GM12874 (cell line): ENCODE measurements at regions not wholly inside any gene's neighbourhood (a gene's known extent, or its start where the extent isn't known, plus 50 kb on each side); places are given as distances from the start of the nearest gene placed in this dataset.

Experiments
- TF ChIP-seq, protein P1 (sequence below): IDR thresholded peaks from 2 replicates; pipeline ENCODE4 v1.5.1; 2011; ENCODE audit warnings: low read depth, mild to moderate bottlenecking, control low read depth, low read length, moderate library complexity; ENCODE audit not compliant: insufficient read depth

DNA sequence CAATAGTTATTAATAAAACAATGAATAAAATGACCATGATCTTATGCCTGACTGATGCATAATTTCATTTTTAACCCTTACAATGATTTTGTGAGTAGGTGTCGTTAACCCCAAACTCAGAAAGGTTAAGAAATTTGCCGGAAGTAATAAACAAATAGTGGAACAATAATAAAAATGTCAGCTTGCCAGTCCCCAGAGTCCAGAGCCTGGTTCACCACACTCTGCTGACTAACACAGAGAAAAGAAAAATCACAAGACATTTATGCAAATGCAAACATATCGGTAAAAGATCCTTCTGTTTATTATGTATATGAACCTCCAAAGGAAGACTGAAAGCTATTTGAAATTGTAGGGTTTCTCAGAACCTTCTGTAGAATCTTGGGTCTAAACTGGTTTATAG, 563.7 kb downstream of the EFNB2 start:
- TF ChIP-seq, protein P1, sequence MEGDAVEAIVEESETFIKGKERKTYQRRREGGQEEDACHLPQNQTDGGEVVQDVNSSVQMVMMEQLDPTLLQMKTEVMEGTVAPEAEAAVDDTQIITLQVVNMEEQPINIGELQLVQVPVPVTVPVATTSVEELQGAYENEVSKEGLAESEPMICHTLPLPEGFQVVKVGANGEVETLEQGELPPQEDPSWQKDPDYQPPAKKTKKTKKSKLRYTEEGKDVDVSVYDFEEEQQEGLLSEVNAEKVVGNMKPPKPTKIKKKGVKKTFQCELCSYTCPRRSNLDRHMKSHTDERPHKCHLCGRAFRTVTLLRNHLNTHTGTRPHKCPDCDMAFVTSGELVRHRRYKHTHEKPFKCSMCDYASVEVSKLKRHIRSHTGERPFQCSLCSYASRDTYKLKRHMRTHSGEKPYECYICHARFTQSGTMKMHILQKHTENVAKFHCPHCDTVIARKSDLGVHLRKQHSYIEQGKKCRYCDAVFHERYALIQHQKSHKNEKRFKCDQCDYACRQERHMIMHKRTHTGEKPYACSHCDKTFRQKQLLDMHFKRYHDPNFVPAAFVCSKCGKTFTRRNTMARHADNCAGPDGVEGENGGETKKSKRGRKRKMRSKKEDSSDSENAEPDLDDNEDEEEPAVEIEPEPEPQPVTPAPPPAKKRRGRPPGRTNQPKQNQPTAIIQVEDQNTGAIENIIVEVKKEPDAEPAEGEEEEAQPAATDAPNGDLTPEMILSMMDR: no peak

DNA sequence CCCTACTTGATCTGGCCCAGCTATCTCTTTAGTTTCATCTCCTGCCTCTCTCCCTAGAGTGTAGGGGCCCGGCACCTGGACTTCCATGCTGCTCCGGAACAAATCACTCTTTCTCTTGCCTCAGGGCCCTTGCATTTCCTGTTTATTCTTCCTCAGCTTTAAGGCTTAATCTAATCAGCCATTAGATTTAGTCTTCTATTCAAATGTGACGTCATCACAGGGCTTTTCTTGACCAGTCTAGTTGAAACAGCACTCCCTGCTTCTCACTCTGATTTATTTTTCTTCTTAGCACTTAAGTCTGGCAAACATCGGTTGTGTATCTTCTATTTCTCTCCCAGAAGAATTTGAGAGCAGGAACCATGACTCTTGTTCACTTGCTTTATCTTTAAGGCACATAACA, 564.1 kb downstream of the EFNB2 start:
- TF ChIP-seq, protein P1: no peak

DNA sequence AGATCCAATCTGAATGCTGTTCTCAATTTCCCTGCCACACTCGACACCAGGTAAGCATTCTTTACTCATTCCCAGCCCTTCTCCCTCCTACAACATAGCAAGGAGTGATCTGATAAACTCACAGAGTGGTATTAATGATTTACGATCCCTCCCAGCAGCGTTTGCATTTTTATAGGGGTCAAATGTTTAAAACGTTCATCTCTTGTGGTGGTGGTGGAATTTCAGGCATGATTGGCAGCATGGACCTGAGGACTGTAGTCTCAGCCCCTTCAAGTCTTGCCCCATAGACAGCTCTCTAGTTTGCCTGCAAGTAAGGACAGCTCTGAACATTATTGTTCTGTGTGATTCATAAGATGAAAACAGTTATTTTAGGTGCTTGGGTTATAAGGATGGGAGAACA, 565.7 kb downstream of the EFNB2 start:
- TF ChIP-seq, protein P1: no peak

DNA sequence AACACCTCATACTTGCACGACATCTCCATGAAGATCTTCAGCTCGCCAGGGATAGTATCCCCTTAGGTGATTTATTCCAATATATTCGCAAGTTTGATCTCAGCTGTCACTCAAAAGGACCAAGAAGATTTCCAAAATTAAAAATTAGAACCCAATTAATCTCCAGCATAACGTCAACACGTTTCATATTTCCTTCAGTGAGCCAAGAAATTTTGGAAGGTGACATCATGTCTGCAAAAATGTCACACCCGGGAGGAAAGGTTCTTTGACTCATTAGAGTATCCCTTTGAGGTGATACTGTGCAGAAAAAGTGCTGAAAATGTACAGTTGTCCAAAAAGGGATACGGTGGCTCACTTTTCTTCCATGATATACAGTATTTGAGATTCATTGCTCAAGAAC, 569.6 kb downstream of the EFNB2 start:
- TF ChIP-seq, protein P1: no peak

DNA sequence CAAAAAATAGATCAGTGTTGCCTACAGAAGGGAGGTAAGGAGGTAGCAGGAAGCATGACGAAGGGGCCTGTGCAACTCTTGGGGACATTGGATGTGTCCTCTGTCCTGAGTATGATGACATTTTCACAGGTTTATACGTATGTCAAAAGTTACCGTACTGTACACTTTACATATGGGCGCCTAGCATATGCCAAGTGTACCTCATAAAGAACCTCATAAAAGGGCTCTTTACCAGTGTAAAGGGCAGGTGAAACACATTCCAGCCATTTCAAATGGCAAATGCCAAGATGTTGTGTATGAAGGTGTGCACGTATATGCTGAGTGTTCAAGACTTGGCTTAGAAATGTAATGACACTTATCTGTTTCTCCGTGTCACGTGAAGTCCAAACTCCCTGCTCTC, 573.4 kb downstream of the EFNB2 start:
- TF ChIP-seq, protein P1: no peak

DNA sequence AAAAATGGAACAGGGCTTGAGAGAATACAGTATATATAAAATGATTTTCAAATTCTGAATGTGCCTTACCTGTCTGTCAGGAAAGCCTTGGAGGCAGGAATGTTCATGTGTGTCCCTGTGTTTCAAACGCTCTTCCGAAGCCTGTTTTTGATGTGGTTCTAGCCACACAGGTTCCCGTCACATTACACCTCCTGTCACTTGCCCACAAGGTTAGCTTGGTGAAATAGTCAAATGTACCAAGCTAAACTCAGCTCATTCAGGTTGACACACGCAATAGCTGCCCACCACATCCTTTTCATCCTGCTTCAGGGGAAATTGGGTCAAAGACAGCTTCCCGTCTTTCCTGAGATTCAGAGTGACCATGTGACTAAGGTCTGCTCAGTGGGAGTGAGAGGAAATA, 574.0 kb downstream of the EFNB2 start:
- TF ChIP-seq, protein P1: no peak

DNA sequence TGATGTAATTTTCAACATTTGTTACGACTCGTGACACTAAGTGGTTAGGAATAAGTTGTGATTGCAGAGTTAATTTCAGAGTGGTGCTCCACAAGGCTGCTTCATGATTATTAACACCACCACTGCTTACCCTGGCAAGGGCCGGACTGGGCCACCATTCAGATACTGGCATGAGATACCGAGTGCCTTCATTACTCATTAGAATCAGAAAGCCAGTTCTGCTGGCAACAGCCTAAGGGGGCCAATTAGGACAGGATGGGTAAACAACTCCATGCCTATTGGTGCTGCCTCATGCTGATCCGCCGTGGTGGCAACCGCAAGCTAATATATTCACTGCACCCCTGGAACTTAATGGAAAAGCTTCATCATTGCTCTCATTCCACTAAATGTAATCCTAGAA, 575.1 kb downstream of the EFNB2 start:
- TF ChIP-seq, protein P1: no peak

DNA sequence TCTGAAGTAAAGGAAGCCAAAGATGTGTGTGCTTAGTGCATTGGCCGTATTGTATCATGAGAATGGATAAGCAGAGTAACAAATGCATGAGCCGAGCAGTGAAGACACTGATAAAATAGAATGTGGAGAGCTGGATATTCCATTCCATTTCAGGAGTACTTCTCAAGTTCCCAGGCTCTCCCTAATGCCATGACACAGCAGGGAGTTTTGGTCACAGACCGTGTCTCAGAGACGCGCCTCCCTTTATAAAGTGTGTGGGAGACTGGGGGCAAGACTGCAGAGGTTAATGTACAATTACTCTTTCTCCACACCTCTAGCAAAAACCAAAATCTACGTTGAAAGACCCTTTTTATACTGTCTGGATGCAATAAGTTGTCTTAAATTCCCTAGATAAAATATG, 575.6 kb downstream of the EFNB2 start:
- TF ChIP-seq, protein P1: no peak
